Retinal pigment epithelial cell (primary cell): ENCODE measurements at regions not wholly inside any gene's neighbourhood (a gene's known extent, or its start where the extent isn't known, plus 50 kb on each side); places are given as distances from the start of the nearest gene placed in this dataset.

ENCODE experiments used
- DNase-seq: peaks from one replicate; pipeline ENCODE4 v3.0.0-alpha.2; 2010; ENCODE audit warnings: low read depth
- H3K4me3 ChIP-seq: 2 replicates; pipeline ENCODE4 v1.5.1; 2011; ENCODE audit warnings: mild to moderate bottlenecking, low read length, control low read depth, moderate library complexity
- TF ChIP-seq, protein P1 (sequence below): conservative IDR thresholded peaks from 2 replicates; pipeline ENCODE4 v1.5.1; 2011; ENCODE audit warnings: low read depth, low read length, control low read depth, inconsistent platforms

- no peak for DNase-seq
- TF ChIP-seq, protein P1, sequence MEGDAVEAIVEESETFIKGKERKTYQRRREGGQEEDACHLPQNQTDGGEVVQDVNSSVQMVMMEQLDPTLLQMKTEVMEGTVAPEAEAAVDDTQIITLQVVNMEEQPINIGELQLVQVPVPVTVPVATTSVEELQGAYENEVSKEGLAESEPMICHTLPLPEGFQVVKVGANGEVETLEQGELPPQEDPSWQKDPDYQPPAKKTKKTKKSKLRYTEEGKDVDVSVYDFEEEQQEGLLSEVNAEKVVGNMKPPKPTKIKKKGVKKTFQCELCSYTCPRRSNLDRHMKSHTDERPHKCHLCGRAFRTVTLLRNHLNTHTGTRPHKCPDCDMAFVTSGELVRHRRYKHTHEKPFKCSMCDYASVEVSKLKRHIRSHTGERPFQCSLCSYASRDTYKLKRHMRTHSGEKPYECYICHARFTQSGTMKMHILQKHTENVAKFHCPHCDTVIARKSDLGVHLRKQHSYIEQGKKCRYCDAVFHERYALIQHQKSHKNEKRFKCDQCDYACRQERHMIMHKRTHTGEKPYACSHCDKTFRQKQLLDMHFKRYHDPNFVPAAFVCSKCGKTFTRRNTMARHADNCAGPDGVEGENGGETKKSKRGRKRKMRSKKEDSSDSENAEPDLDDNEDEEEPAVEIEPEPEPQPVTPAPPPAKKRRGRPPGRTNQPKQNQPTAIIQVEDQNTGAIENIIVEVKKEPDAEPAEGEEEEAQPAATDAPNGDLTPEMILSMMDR, result no peak
- H3K4me3 ChIP-seq, result no peak overlapping the region
Observed at GRCh38 chr9:12968093-12968492, 193.3 kb downstream of the LURAP1L start.

- no peak overlapping the region for H3K4me3 ChIP-seq
- TF ChIP-seq, protein P1, result no peak
- DNase-seq, result no peak
Observed at GRCh38 chr9:12972608-12973589, 198.1 kb downstream of the LURAP1L start.

GRCh38 chr9:12973710-12974109 is 198.9 kb downstream of the LURAP1L start:
- H3K4me3 ChIP-seq, result no peak overlapping the region
- TF ChIP-seq, protein P1, result no peak
- no peak for DNase-seq

- no peak overlapping the region for H3K4me3 ChIP-seq
- DNase-seq, result no peak
- TF ChIP-seq, protein P1, result no peak
Observed at GRCh38 chr9:12974671-12975070, 199.9 kb downstream of the LURAP1L start.

DNA sequence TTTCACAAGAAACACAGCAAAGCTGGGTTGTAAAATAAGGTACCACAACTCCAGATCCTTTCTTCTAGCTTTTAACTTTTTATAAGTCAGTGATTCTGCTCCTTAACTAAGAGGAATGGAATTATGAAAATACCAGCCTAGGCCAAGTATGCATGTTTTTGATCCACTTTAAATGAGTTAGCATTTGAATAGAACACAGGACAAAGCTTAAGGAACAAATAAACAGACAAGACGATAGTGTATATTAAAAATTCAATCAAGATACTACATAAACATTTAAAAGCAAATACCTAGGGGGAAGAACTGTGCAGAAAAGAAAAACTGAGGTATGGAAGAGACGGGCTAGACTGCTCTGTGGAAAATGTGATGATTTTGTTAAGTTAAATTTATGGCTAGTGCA is 200.7 kb downstream of the LURAP1L start:
- DNase-seq, result no peak
- H3K4me3 ChIP-seq, result no peak overlapping the region
- TF ChIP-seq, protein P1, result no peak

GRCh38 chr9:12980085-12980851 is 205.4 kb downstream of the LURAP1L start:
- TF ChIP-seq, protein P1, result no peak
- no peak for DNase-seq
- no peak overlapping the region for H3K4me3 ChIP-seq

GRCh38 chr9:12988258-12988657 is 213.4 kb downstream of the LURAP1L start:
- TF ChIP-seq, protein P1, result no peak
- H3K4me3 ChIP-seq, result no peak overlapping the region
- DNase-seq, result no peak
